NCI-H345 (cell line): ENCODE measurements at regions not wholly inside any gene's neighbourhood (a gene's known extent, or its start where the extent isn't known, plus 50 kb on each side); places are given as distances from the start of the nearest gene placed in this dataset.

Experiments
- DNase-seq: peaks from one replicate; lab custom pipeline; 2025; lab: John Stamatoyannopoulos, UW

DNA sequence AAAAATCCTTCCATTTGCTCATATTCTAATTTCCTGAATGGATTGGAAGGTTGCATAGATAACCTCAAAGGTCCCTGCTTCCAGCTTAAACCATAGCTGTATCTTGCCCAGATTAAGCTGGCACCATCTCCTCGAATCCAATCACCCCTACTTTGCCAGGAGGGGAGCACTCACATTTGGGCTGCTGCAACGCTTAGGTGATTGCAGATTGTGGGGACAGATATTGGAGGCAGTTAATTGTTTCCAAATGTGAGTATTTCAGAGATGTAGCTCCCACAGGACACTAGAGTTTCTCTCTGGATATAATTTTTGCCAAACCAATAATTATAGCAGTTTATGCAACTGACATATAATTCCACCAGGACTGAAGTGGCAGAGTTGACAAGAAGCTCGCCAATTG, 53.5 kb upstream of the ACSL1 start:
- no peak for DNase-seq

DNA sequence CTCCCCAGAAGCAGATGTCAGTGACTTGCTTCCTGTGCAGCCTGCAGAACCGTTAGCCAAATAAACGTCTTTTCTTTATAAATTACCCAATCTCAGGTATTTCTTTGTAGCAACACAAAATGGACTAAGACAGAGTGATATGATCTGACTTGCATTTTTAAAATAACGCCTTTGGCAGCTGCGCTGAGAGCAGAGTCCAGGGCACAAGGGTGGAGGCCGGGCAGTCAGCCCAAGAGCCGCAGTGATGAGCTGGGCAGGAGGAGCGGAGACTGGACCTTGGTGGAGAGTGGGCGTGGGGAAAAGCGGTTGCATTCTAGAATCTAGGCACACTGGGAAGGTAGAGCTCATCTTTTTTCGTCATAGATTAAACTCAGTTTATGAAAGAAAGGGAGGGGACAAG, 56.5 kb upstream of the ACSL1 start:
- no peak for DNase-seq

DNA sequence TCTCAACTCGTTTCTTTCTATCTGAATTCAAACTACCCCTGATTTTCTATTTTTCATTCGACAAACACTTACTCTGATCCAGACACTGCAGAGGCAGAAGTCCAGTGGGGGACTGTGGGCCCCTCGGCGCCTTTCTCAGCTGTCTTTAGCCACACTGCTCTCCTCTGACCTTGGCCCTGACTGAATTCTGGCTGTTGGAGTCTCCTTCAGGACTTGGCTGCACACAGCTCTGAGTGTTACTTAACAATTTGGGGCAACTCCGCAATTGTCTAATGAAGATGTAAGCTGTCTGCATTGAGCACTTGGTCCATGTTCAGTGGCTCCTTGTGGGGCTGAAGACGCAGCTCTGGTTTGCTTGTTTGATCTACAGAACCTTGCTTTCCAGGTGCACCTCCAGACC, 57.3 kb upstream of the ACSL1 start:
- no peak for DNase-seq

DNA sequence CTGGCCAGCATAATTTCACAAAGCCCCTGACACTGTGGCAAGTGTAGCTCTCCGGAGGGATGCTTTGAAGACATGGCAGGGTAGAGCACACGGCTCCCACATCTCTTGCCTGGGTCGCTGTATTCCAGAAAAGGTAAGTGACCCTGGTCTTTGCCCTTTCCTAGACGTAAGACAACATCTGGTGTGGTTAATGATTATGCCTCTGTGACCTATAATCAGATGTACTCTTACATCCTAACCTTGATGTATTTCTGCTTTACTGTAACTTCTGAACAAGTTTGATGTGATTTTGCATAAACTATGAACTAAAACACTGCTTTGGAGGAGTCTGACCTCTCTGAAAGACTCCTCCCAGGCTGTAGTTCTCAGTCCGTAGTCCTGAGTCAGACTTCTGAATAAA, 59.1 kb upstream of the ACSL1 start:
- DNase-seq = no peak

DNA sequence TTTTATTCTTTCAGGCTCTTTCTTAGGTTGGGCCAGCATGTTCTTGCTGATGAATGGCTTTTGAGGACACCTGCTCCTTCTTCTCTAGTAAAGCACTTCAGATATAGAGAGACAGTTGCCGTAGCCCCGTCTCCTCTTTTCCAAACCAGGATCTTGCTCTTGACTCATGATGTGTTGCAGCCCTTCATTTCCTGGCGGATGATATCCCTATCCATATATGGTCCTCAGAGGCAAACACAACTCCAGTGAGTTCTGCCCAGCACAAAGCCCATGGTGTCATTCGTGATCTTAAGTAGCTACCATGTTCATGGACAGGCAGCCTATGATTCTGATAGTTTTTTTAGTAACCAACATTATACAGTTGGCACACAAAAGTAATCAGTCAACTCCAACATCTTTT, 59.8 kb upstream of the ACSL1 start:
- no peak for DNase-seq

DNA sequence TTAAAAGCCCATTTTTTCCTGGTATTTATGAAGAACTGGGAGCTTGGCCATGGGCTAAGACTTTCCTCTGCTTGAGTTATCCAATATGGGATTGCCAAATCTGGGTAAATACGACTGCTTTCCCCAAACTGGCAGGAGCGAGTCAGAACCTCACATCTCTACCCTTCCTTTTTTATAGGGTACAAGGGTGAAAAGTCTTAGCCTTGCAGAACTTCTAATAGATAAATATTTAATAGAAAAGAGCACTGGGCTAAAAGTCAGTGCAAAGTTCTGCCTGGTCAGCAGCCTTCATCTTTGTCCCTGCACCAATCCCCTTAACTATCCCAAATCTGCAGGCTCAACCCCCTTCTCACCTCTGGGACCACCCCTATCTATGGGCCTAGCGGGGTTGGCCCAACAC, 61.6 kb upstream of the ACSL1 start:
- no peak for DNase-seq

DNA sequence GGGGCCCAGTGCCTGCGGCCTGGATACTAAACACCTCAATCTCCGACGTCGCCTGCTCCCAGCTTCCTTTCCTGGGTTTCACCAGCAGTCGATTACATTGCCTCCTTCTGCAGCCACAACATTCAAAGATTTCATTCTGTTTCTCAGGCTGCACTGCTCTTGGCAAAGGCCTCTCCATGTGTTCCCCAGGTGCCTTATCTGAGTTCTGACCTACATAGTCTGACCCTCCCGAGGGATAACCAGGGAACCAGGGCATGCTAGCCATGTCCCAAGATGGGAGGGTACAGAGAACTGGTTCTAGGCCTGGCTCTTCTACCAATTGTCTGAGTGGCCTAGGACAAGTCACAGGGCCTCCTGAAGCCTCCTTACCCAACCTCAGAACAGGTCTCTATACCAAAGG, 62.2 kb upstream of the ACSL1 start:
- DNase-seq = no peak

DNA sequence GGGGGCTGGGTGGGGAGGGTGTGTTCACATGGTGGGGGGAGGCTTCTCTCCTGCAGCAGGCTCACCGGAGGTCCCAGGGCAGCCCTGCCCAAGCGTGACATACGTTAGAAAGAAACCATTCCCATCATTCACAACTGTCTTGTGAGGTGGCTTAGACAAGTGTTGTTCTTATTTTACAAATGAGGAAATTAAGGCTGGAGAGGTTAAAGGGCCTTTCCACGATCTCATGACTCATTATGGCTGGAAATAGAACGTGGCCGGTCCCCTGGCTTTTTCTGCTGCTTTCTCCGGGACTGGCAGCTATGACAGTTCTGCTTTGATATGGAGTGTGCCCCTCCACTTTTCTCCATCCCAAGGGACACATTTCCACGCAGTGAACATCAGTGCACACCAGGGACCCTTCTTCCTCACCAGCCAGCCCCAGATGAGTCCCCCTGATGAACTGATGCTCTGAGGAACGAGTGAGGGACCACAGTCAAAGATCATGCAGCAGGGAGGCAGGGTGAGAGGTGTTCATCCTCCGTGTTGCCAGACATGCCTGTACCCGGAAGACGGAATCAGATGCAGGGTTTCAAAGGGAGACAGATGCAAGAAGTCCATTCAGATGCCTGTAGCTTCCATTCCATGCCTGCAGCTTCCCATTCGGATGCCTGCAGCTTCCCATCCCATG, 64.0 kb upstream of the ACSL1 start:
- no peak for DNase-seq

DNA sequence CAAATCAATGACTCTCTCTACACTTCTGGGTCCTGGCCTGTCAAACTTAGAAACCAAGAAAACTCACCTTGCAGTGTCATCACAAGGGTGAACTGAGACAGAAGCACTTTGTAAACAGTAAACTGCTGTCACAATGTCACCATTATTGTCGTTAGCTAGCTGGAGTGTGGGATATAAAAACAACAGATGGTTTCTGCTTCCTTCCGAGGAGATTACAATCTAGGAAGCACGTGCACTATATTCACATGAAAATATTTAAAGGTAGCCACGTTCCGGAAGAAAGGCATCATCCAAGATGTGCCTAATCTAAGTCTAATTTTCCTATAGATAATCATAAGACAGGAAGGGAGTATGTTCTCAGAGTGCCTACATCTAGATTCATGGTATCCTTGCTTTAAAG, 64.7 kb upstream of the ACSL1 start:
- no peak for DNase-seq

DNA sequence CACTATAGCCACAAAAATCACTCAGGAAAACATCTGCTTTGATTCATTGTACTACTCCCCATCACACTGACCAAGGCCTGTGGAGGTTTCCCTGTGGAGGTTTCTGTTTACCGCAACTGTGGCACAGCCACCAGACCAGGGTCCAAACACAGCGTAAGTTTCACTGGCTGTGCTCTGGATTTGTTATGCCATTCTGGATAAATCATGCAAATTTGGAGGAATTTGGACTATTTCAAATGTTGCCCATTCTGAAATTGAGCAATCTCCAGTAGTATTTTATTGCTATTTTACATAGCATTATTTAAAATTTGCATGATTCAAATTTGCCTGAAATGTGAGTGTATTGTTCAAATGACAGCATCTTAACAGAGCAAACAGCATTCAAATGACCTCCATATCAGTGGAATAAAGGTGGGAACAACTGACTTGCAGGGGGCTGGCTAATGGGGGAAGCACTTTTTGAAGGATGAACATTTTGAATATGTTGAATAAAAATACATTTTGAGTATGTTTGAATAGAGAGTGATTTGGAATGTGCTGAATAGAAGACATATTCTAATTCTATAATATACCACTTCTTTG, 66.1 kb upstream of the ACSL1 start:
- no peak for DNase-seq

DNA sequence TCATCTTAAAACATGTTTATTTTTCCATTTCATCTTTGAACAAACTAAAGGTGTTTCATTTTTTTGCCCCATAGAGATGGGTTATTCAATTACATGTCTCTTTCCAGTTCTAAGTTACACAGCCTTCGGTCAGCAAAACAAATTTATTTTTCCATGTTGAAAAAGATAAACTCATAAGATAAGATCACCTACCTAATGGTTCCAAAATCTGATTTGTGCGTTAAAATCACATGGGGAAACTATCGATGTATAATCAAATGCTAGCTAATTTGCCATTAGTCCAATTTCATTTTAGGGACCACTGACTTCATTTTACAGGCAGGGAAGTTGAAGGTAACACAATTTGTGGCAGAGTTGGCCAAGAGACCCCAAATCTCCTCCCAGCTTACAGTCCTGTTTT, 67.2 kb upstream of the ACSL1 start:
- DNase-seq = no peak

DNA sequence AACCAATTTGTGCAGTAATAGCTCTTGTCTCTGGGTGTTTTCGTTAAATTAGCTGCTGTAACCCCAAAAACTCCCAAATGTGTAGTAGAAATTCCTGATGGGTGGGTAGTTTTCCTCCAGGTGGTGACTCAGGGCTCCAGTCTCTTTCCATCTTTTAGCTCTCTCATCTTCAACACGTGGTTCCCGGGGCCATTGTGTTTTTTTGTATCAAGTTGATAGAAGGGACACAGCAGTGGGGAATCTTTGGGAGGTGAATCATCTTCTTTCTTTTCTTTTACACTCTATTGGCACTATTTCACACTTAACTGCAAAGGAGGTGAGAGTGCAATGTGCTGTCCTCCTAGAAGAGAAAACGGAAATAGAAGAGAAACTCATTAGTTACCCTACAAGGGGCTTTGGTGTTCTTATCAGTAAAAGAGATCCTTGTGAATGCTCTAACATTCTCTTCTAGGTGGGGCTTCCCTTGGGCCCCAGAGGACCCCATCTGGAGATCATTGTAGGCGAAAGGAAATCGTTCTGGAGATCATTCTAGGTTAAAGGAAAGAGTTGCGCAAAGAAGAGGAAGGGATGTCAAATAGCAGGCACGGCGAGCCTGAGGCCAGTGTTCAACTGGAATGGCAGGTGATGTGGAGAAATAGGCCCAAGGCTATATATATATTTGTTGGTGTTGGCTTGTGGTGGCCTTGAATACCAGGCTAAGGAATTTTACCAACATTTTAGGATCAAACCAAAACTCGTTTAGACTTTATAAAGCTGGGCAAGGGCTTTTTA, 68.2 kb upstream of the ACSL1 start:
- DNase-seq = no peak

DNA sequence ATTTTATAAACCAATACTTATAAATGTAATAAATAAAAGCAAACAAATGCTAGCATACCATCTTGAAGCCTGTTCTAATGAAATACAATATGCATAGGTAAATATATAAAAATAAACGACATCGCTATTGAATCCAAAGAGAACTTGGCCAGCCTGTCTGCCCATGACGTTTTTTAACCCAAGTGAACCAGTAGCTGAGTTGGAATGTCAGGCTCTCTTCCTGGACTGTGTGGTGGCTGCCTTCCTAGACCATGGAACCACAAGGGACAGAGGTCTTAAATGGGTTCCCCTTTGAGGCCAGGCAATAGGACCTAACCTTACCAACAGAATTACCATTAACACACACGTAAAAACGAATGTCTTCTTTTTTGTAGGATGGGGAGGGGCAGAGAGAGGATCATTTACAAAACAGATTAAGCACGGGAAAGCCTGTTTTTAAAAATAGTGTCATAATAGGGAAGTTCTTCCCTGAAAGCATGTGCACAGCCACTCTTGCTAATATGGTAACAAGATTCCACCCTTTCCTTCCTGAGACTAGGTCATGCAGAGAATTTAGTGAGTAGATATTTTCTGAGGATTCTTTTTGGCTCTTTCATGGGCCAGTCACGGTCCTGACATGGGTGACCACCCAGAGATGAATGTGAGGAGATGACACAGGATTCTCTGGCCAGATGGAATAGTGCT, 69.4 kb upstream of the ACSL1 start:
- no peak for DNase-seq

DNA sequence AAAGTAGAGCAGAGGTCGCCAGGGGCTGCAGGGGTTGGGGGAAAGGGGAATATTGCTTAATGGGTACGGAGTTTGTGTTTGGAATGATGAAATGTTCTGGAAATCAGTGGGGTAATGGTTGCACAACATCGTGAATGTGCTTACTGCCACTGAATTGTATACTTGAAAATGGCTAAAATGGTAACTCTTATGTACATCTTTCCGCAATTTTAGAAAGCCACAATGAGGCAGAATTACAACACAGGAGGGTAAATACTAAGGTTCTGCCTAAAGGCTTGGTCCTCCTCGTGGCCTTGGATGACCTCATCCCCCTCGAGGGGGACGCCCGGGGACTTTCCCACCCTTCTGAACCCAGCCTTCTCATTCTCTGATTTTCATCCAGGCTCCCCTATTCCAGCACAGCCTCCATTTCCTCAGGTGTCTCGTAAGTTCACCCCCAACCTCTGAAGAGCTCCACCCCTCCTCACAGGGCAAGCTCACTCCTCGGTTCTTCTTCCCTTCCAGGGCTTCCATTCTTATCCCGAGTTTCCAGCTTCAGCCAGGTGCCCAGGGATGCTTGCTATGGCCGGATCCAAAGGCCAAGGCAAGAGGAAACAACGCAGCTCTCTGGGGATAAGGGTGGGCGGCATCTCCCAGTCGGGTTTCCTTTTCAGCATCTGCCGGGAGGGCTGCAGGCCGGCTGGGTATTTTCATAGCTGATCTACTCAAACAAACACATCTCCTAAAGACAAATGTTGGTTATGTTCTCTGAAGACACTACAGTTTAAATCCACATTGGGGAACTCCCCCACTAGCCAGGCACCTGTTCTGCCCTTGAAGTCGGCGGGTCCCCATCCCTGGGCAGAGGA, 71.3 kb upstream of the ACSL1 start:
- no peak for DNase-seq

DNA sequence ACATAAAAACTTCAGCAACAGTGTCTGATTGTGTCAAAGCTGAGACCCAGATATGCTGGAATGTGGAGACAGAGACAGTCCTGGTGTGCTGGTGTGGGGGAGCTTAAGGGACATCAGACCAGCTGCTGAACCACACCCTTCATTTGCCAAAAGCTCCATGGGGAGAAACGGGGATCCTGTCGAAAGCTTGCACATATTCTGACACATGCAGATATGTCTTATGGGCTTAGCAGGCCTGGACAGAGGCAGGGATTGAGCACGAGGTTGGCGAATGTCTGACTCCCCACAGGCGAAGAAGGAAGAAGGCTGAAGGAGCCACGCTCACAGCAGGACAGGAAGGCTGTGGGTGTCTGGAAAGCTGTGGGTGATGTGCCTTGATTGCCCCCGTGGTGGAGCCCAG, 72.1 kb upstream of the ACSL1 start:
- DNase-seq = no peak

DNA sequence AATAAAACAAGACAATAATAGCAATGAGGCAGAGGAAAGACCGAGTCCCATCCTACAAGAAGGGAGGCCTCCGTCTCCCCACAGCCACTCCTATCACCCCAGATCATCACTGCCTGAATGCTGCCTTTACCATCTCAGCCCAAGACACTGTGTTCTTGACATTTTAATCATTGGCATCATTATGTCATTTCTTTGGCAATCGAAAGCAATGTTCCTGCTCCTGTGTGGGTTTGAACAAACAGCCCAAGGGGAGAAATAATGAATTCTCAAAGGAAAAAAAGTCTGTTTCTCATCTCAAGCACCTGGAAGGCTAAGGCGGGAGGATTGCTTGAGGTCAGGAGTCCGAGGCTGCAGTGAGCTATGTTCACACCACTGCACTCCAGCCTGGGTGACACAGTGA, 73.0 kb upstream of the ACSL1 start:
- no peak for DNase-seq

DNA sequence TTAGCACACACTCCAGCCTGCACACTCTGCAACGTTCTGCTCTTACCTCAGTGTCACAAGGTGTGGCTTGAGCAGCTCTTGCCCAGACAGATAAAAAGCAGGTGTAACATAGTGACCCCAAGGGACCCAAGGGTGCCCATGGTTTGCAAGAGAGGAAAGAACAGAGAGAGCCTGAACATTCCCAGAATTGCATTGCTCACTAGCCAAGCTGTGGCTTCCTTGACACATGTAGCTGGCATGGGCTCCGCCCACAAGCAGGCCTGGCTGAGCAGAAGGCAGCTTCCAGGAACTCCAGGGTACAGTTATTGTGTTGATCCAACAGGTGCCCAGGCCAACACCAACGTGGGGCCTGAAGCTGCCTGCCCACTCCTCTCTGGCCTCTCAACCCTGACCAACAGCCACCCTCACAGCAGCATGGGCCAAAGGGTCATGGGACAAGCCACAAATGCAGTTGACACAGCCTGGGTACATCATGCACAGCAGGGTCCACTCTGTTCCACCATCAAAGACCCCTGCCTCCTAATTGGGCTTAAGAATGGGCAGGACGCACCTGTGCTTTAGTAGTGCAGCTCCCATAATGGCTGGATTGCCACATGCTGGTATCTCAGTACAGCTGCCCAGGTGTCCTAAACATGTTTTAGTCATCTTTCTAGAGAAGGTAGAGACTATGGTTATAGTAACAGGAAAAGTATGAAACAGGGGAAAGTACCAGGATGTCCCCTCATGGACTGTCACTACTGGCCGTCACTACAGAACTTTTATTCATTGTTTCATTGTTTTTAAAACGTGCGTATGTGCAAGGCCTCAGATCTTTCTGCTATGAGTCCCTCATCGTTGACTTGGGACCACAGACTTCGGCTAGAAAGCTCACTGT, 73.7 kb upstream of the ACSL1 start:
- no peak for DNase-seq

DNA sequence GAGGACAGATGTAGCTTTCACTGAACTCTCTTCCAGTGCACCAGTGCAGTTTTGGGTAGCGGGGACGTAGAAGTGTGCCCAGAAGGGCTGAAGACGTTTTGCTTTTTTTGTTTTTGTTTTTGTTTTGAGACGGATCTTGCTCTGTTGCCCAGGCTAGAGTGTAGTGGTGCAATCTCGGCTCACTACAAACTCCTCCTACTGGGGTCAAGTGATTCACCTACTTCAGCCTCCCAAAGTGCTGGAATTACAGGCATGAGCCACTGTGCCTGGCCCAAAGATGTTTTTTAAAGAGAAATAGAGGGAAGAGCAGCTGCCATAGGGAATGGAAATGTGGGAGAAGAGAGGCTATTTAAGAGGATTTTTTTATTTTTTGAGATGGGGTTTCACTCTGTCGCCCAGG, 74.4 kb upstream of the ACSL1 start:
- no peak for DNase-seq

DNA sequence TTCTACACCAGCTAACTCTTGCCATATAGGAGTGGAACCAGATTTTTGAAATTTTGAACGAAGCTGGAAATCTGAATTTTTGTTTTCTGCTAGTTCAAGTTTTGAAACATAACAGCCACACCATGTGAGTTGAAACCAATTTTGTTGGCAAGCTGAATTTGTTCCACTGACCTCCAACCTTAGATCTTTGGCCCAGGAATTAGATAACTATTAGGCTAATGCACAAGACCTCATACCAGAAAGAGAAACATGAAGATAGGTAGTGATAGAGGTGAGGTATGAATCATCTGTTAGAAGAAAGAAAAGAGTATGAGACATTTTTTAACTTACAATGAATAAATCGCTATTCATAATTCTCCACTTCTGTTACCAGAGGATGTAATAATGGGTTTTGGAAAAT, 76.8 kb upstream of the ACSL1 start:
- no peak for DNase-seq

DNA sequence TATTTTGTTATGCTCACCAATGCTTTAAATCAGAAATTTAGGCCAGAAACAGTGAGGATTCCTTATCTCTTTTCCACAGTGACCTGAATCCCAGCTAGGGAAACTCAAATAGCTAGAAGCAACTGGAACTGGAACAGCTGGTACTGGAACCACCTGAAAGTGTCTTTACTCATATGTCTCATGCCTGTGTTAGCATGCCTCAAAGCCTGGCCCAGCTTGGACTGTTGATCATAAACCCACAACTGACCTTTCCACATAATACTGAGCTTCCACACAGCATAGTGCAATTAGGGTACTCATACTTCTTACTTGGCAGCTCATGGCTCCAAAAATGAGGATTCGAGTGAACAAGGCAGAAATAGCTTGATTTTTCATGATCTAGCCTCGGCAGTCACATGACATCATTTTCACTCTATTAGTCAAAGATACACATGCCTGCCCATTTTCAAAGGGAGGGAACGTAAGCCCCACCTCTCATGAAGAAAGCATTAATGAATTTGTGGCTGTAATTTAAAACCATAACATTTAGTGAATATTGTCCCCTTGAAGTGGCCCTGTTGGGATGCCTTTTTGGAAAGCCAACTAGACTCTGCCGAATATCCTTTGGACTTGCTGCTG, 80.8 kb upstream of the ACSL1 start:
- no peak for DNase-seq

DNA sequence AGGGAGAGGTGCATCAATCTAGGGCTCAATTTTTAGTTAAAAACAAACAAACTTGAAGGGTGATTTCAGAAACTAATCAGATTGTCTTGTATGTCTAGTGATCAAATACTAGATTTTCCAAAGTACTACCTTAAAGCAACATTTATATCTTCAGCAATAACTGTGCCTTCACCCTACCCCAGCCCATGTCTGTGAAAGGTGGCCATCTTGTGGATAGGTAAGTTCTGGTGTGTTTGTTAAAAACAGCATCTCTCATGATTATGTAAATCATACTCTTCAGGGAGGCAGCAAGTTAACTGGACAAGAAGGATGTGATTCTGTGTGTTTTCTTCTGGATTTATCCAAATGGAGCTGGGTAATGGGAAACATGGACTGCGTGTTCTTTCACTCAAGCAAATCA, 81.4 kb upstream of the ACSL1 start:
- no peak for DNase-seq
